Tibial artery (tissue), 4 donors: ENCODE measurements at regions not wholly inside any gene's neighbourhood (a gene's known extent, or its start where the extent isn't known, plus 50 kb on each side); places are given as distances from the start of the nearest gene placed in this dataset.

Experiments used
- DNase-seq, 2 donors: peaks; one replicate each; pipeline ENCODE4 v3.0.0-alpha.2; 2019
- H3K27ac ChIP-seq, 2 donors: fragments of 200-600 bp; sonication (generic) in 1 of 2; 1 replicate in 1 of 2; 2 replicates in 1 of 2; pipeline ENCODE4 v1.5.1; 2018 to 2019; ENCODE audit warnings: mild to moderate bottlenecking in 1 of 2
- H3K27me3 ChIP-seq, 2 donors: fragments of 200-600 bp; sonication (generic) in 1 of 2; one replicate each; pipeline versions ENCODE4 v1.5.1 to v1.6.0; 2016 to 2019
- H3K36me3 ChIP-seq, 3 donors: fragments of 200-600 bp; sonication (generic) in 2 of 3; one replicate each; pipeline ENCODE4 v1.5.1; 2016 to 2019; ENCODE audit warnings: mild to moderate bottlenecking in 2 of 3
- H3K4me1 ChIP-seq, 4 donors: fragments of 200-600 bp; sonication (generic) in 2 of 4; 1 replicate in 3 of 4; 2 replicates in 1 of 4; pipeline ENCODE4 v1.5.1; 2016 to 2019
- H3K4me3 ChIP-seq, 2 donors: fragments of 200-600 bp; sonication (generic) in 1 of 2; 1 replicate in 1 of 2; 2 replicates in 1 of 2; pipeline ENCODE4 v1.5.1; 2018 to 2019; ENCODE audit warnings: mild to moderate bottlenecking in 2 of 2
- H3K9me3 ChIP-seq, 3 donors: fragments of 200-600 bp; sonication (generic) in 1 of 3; one replicate each; pipeline ENCODE4 v1.5.1; 2016 to 2019
- CTCF ChIP-seq, 2 experiments: fragments of 200-600 bp in 1 of 2; fragments of 450-650 bp in 1 of 2; IDR thresholded peaks; one replicate each; pipeline ENCODE4 v1.5.1; 2017 to 2019; ENCODE audit warnings: antibody characterized with exemption in 2 of 2, mild to moderate bottlenecking in 1 of 2, moderate library complexity in 1 of 2
- intact Hi-C: fragments of 100-400 bp; cut with DNase I; formaldehyde crosslinking; loops from one replicate; pipeline ENCODE4 v1.15.0; 2023; ENCODE audit warnings: low total_unique reads

GRCh38 chr13:90912247-90912646 lies 435.2 kb upstream of the MIR17HG start:
- no peaks in the 10 kb centered on the region for H3K36me3 ChIP-seq
- H3K27ac ChIP-seq, result no peak overlapping the region
- no peaks in the 10 kb centered on the region for H3K4me1 ChIP-seq
- intact Hi-C loops, result no loop called here
- no peak for DNase-seq
- no peak for TF ChIP-seq CTCF (IDR thresholded peaks at IDR 0.05)
- no peak overlapping the region for H3K4me3 ChIP-seq
- no peaks in the 10 kb centered on the region for H3K27me3 ChIP-seq
- H3K9me3 ChIP-seq, result no peaks in the 10 kb centered on the region

GRCh38 chr13:90918536-90918935 lies 429.0 kb upstream of the MIR17HG start:
- H3K36me3 ChIP-seq, result no peaks in the 10 kb centered on the region
- H3K9me3 ChIP-seq, result no peaks in the 10 kb centered on the region
- H3K4me3 ChIP-seq, result no peak overlapping the region
- H3K4me1 ChIP-seq, result no peaks in the 10 kb centered on the region
- no peak overlapping the region for H3K27ac ChIP-seq
- intact Hi-C loops, result no loop called here
- no peak for DNase-seq
- TF ChIP-seq CTCF (IDR thresholded peaks at IDR 0.05), result no peak
- no peaks in the 10 kb centered on the region for H3K27me3 ChIP-seq

- Histone ChIP-seq H3K4me1 (no peaks in the 10 kb centered on the region), H3K9me3 (no peaks in the 10 kb centered on the region), H3K27me3 (no peaks in the 10 kb centered on the region), H3K27ac (no peak overlapping the region), H3K4me3 (no peak overlapping the region), H3K36me3 (no peaks in the 10 kb centered on the region)
- TF ChIP-seq CTCF (IDR thresholded peaks at IDR 0.05), result no peak
- no peak for DNase-seq
- intact Hi-C loops, result no loop called here
These were observed 428.3 kb upstream of the MIR17HG start for GRCh38 chr13:90919153-90919552.

- Histone ChIP-seq H3K4me3 (no peak overlapping the region), H3K27me3 (no peaks in the 10 kb centered on the region), H3K27ac (no peak overlapping the region), H3K9me3 (no peaks in the 10 kb centered on the region), H3K36me3 (no peaks in the 10 kb centered on the region), H3K4me1 (no peaks in the 10 kb centered on the region)
- no peak for DNase-seq
- intact Hi-C loops, result no loop called here
- TF ChIP-seq CTCF (IDR thresholded peaks at IDR 0.05), result no peak
These were observed 421.0 kb upstream of the MIR17HG start for GRCh38 chr13:90926459-90926858.

GRCh38 chr13:90928109-90928508 lies 419.4 kb upstream of the MIR17HG start:
- no peaks in the 10 kb centered on the region for H3K27me3 ChIP-seq
- intact Hi-C loops, result no loop called here
- no peak overlapping the region for H3K4me3 ChIP-seq
- no peaks in the 10 kb centered on the region for H3K36me3 ChIP-seq
- no peak overlapping the region for H3K27ac ChIP-seq
- TF ChIP-seq CTCF (IDR thresholded peaks at IDR 0.05), result no peak
- no peaks in the 10 kb centered on the region for H3K4me1 ChIP-seq
- no peaks in the 10 kb centered on the region for H3K9me3 ChIP-seq
- no peak for DNase-seq

- H3K4me3 ChIP-seq, result no peak overlapping the region
- no peak for DNase-seq
- intact Hi-C loops, result no loop called here
- no peak for TF ChIP-seq CTCF (IDR thresholded peaks at IDR 0.05)
- H3K27ac ChIP-seq, result no peak overlapping the region
- H3K4me1 ChIP-seq, result no peaks in the 10 kb centered on the region
- no peaks in the 10 kb centered on the region for H3K36me3 ChIP-seq
- H3K27me3 ChIP-seq, result no peaks in the 10 kb centered on the region
- H3K9me3 ChIP-seq, result no peaks in the 10 kb centered on the region
These were observed 414.2 kb upstream of the MIR17HG start for GRCh38 chr13:90933097-90933826.
